ENCODE measurements at regions not wholly inside any gene's neighbourhood (a gene's known extent, or its start where the extent isn't known, plus 50 kb on each side); places are given as distances from the start of the nearest gene placed in this dataset.

- no peak for DNase-seq
These were observed 584.0 kb upstream of the ZNF385D start for GRCh38 chr3:22334996-22335395.

GRCh38 chr3:22349215-22349851 is 598.3 kb upstream of the ZNF385D start:
- DNase-seq, result no peak

GRCh38 chr3:22351806-22352205 is 600.8 kb upstream of the ZNF385D start:
- DNase-seq, result no peak

- no peak for DNase-seq
These were observed 602.1 kb upstream of the ZNF385D start for GRCh38 chr3:22353126-22353525.

GRCh38 chr3:22358334-22358733 is 607.3 kb upstream of the ZNF385D start:
- no peak for DNase-seq

- no peak for DNase-seq
These were observed 609.2 kb upstream of the ZNF385D start for GRCh38 chr3:22360164-22360563.

- no peak for DNase-seq
These were observed 610.0 kb upstream of the ZNF385D start for GRCh38 chr3:22360970-22361369.

GRCh38 chr3:22361521-22361920 is 610.5 kb upstream of the ZNF385D start:
- DNase-seq, result no peak

- DNase-seq, result no peak
These were observed 613.8 kb upstream of the ZNF385D start for GRCh38 chr3:22364851-22365250.

GRCh38 chr3:22366781-22367180 is 615.8 kb upstream of the ZNF385D start:
- DNase-seq, result no peak

GRCh38 chr3:22371036-22371435 is 620.0 kb upstream of the ZNF385D start:
- no peak for DNase-seq

GRCh38 chr3:22371607-22372291 is 620.7 kb upstream of the ZNF385D start:
- no peak for DNase-seq

GRCh38 chr3:22372292-22373062 is 621.5 kb upstream of the ZNF385D start:
- no peak for DNase-seq

GRCh38 chr3:22373182-22373581 is 622.2 kb upstream of the ZNF385D start:
- DNase-seq, result no peak

GRCh38 chr3:22373827-22374226 is 622.8 kb upstream of the ZNF385D start:
- no peak for DNase-seq

GRCh38 chr3:22377421-22377820 is 626.4 kb upstream of the ZNF385D start:
- DNase-seq, result no peak

GRCh38 chr3:22378869-22379268 is 627.9 kb upstream of the ZNF385D start:
- DNase-seq, result no peak

- no peak for DNase-seq
These were observed 629.2 kb upstream of the ZNF385D start for GRCh38 chr3:22380253-22380652.

GRCh38 chr3:22381564-22381963 is 630.6 kb upstream of the ZNF385D start:
- DNase-seq, result peak; percentile 3

GRCh38 chr3:22383285-22383684 is 632.3 kb upstream of the ZNF385D start:
- no peak for DNase-seq

- no peak for DNase-seq
These were observed 635.1 kb upstream of the ZNF385D start for GRCh38 chr3:22386107-22386506.

GRCh38 chr3:22392286-22392685 is 641.3 kb upstream of the ZNF385D start:
- no peak for DNase-seq

GRCh38 chr3:22392859-22393258 is 641.8 kb upstream of the ZNF385D start:
- DNase-seq, result no peak

- DNase-seq, result no peak
These were observed 648.6 kb upstream of the ZNF385D start for GRCh38 chr3:22399566-22399965.
